Fibroblast of pulmonary artery (primary cell): ENCODE measurements at regions not wholly inside any gene's neighbourhood (a gene's known extent, or its start where the extent isn't known, plus 50 kb on each side); places are given as distances from the start of the nearest gene placed in this dataset.
"Not testable (repeated sequence)": the region's sequence is repeated elsewhere in the genome, so short reads cannot be mapped to it uniquely, and the experiment has no call there.

Source experiments
- DNase-seq: peaks from one replicate; pipeline ENCODE4 v3.0.0-alpha.2; 2010; ENCODE audit warnings: low read depth
- H3K4me3 ChIP-seq: replicated peaks from 2 replicates; pipeline ENCODE4 v1.5.1; 2011; ENCODE audit warnings: low read depth, mild to moderate bottlenecking, control low read depth, low read length, moderate library complexity
- CTCF ChIP-seq: IDR thresholded peaks from 2 replicates; pipeline ENCODE4 v1.5.1; 2011; ENCODE audit warnings: mild to moderate bottlenecking, control low read depth, low read length, inconsistent platforms; ENCODE audit errors: missing control alignments

- H3K4me3 ChIP-seq = no peak overlapping the region
- TF ChIP-seq CTCF = no peak
Measured at GRCh38 chr1:240722788-240723187, 110.8 kb upstream of the GREM2 start.

GRCh38 chr1:240720976-240721375 lies 109.0 kb upstream of the GREM2 start:
- no peak for DNase-seq
- H3K4me3 ChIP-seq = no peak overlapping the region
- TF ChIP-seq CTCF = no peak

More at GRCh38 chr1:240722788-240723187, 110.8 kb upstream of the GREM2 start:
- DNase-seq = no peak

- H3K4me3 ChIP-seq = no peak overlapping the region
- no peak for TF ChIP-seq CTCF
- DNase-seq = no peak
Measured at GRCh38 chr1:240719953-240720700, 108.2 kb upstream of the GREM2 start.

- DNase-seq, H3K4me3 ChIP-seq: not testable (repeated sequence)
Measured at GRCh38 chr1:240716538-240716937, 104.6 kb upstream of the GREM2 start.

- DNase-seq = no peak
- H3K4me3 ChIP-seq = no peak overlapping the region
- no peak for TF ChIP-seq CTCF
Measured at GRCh38 chr1:240714568-240715292, 102.8 kb upstream of the GREM2 start.

- no peak overlapping the region for H3K4me3 ChIP-seq
- TF ChIP-seq CTCF = no peak
- no peak for DNase-seq
Measured at GRCh38 chr1:240712014-240712731, 100.2 kb upstream of the GREM2 start.

GRCh38 chr1:240711020-240711419 lies 99.1 kb upstream of the GREM2 start:
- no peak for DNase-seq
- TF ChIP-seq CTCF = no peak
- H3K4me3 ChIP-seq = no peak overlapping the region
